ENCODE measurements at regions not wholly inside any gene's neighbourhood (a gene's known extent, or its start where the extent isn't known, plus 50 kb on each side); places are given as distances from the start of the nearest gene placed in this dataset.

GRCh38 chr6:159358562-159358961 is 189.4 kb downstream of the FNDC1 start:
- no peak overlapping the region for H3K27ac Mint-ChIP-seq (ENCODE audit: unreplicated experiment)
- no peak overlapping the region for H3K4me3 Mint-ChIP-seq
- no peak for DNase-seq (ENCODE audit: low read depth, low spot score)
- no peaks in the 10 kb centered on the region for H3K4me1 Mint-ChIP-seq
- TF ChIP-seq CTCF (conservative IDR thresholded peaks at IDR 0.05) = no peak
- peaks cover 51% of the 10 kb centered on the region for H3K27me3 Mint-ChIP-seq (ENCODE audit: low read depth)
- H3K36me3 Mint-ChIP-seq (ENCODE audit: low read depth) = no peaks in the 10 kb centered on the region
- no peaks in the 10 kb centered on the region for H3K9me3 Mint-ChIP-seq

- Mint-ChIP-seq H3K4me3 (no peak overlapping the region), H3K27ac (ENCODE audit: unreplicated experiment) (no peak overlapping the region), H3K27me3 (ENCODE audit: low read depth) (peaks cover 51% of the 10 kb centered on the region), H3K9me3 (no peaks in the 10 kb centered on the region), H3K4me1 (no peaks in the 10 kb centered on the region), H3K36me3 (ENCODE audit: low read depth) (no peaks in the 10 kb centered on the region)
- TF ChIP-seq CTCF (conservative IDR thresholded peaks at IDR 0.05) = no peak
- DNase-seq (ENCODE audit: low read depth, low spot score) = no peak
Observed at GRCh38 chr6:159357211-159357915, 188.2 kb downstream of the FNDC1 start.

- Mint-ChIP-seq H3K36me3 (ENCODE audit: low read depth) (no peaks in the 10 kb centered on the region), H3K27ac (ENCODE audit: unreplicated experiment) (no peak overlapping the region), H3K27me3 (ENCODE audit: low read depth) (peaks cover 60% of the 10 kb centered on the region), H3K4me3 (no peak overlapping the region), H3K9me3 (peaks cover 5% of the 10 kb centered on the region), H3K4me1 (no peaks in the 10 kb centered on the region)
- no peak for DNase-seq (ENCODE audit: low read depth, low spot score)
- TF ChIP-seq CTCF (conservative IDR thresholded peaks at IDR 0.05) = no peak
Observed at GRCh38 chr6:159353193-159353592, 184.0 kb downstream of the FNDC1 start.

DNA sequence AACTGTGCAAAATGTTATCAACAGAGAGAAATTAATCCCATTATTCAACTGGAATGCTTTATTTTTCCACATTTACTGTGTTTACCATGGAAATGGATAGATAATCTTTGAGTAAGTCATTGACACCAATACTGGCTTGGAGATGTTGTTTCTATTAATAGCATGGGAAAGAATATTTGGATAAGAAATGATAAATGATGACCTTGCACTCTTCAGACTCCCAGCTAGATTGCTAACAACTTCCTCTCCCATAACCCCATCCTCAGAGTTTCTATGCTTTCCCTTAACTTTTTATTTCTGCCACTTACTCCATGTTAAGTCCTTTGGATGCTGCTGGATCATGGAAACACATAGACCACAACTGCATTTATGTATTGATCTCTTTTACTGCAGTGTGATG is 182.5 kb downstream of the FNDC1 start:
- no peak for TF ChIP-seq CTCF (conservative IDR thresholded peaks at IDR 0.05)
- H3K27ac Mint-ChIP-seq (ENCODE audit: unreplicated experiment) = no peak overlapping the region

DNA sequence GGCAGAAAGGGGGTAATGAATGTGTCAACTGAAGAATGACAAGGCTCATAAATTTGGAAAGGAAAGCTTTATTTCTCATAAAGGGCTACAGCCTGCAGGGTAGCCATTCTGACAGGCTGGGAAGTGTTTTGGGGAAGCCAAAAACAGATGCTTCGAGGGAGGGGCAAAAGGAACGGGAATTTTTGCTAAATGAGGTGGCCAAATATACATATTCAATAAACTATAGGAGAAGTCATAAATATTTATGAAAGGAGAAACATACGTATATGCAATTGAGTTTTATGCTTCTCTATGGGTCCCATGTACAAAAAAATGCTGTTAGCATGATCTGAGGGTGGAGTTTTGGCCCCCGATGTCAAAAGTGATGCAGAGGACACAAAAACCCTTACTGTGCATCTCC is 180.7 kb downstream of the FNDC1 start:
- Mint-ChIP-seq H3K27me3 (ENCODE audit: low read depth) (peaks cover 45% of the 10 kb centered on the region), H3K36me3 (ENCODE audit: low read depth) (no peaks in the 10 kb centered on the region), H3K4me1 (no peaks in the 10 kb centered on the region), H3K4me3 (no peak overlapping the region), H3K27ac (ENCODE audit: unreplicated experiment) (no peak overlapping the region), H3K9me3 (peaks cover 5% of the 10 kb centered on the region)
- DNase-seq (ENCODE audit: low read depth, low spot score) = no peak
- no peak for TF ChIP-seq CTCF (conservative IDR thresholded peaks at IDR 0.05)

More for the DNA sequence above, 182.5 kb downstream of the FNDC1 start:
- Mint-ChIP-seq H3K27me3 (ENCODE audit: low read depth) (peaks cover 57% of the 10 kb centered on the region), H3K36me3 (ENCODE audit: low read depth) (no peaks in the 10 kb centered on the region), H3K4me1 (no peaks in the 10 kb centered on the region), H3K9me3 (peaks cover 5% of the 10 kb centered on the region), H3K4me3 (no peak overlapping the region)
- DNase-seq (ENCODE audit: low read depth, low spot score) = no peak

Data from neural crest cell (in vitro differentiated cells).